HepG2 (cell line): ENCODE measurements at regions not wholly inside any gene's neighbourhood (a gene's known extent, or its start where the extent isn't known, plus 50 kb on each side); places are given as distances from the start of the nearest gene placed in this dataset.
"Not testable (repeated sequence)": the region's sequence is repeated elsewhere in the genome, so short reads cannot be mapped to it uniquely, and the experiment has no call there.

Experiments used
- ATAC-seq: fragments of 200-7000 bp; cut with Tn5 transposase; 3 replicates; pipeline ENCODE4 v1.9.1; 2020; ENCODE audit warnings: mild to moderate bottlenecking, moderate library complexity
- BruUV-seq: library from RNA; stranded (reverse); fragments of 400-500 nt; replicated peaks from 2 replicates; lab custom pipeline; 2021; lab: Mats Ljungman, UMichigan
- CTCF ChIA-PET: fragments of 300-600 bp; formaldehyde crosslinking; extraction: SDS; loops from one replicate; lab custom pipeline; 2021; ENCODE audit warnings: low total read pairs, inconsistent platforms, low intra/inter-chr PET ratio; lab: Yijun Ruan, JAX
- POLR2A ChIA-PET: fragments of 350-600 bp; sonication (Branson Sonifier 250); formaldehyde crosslinking; loops from one replicate; lab custom pipeline; 2020; ENCODE audit warnings: antibody characterized with exemption, inconsistent platforms; lab: Yijun Ruan, JAX
- DNase-seq: peaks from one replicate; pipeline ENCODE4 v3.0.0-alpha.2; 2015; ENCODE audit warnings: low spot score
- FAIRE-seq: peaks from 3 replicates; lab custom pipeline; 2011; peaks lifted over from hg19 to GRCh38; lab: Jason Lieb, UNC
- H2AFZ ChIP-seq: one replicate; pipeline ENCODE4 v1.6.1; 2011; ENCODE audit warnings: low read length, inconsistent platforms
- H3K27ac ChIP-seq: fragments of 300-600 bp; 3 replicates; pipeline ENCODE4 v1.8.0; 2011; ENCODE audit warnings: mixed run types, mild to moderate bottlenecking, mixed read lengths, low read length, inconsistent platforms; ENCODE audit not compliant: insufficient read depth; ENCODE audit errors: extremely low read length
- H3K27me3 ChIP-seq, 2 experiments: fragments of 200-600 bp in 1 of 2; 2 replicates in 1 of 2; 3 replicates in 1 of 2; pipeline versions ENCODE4 v1.6.0 to v1.8.0; 2011; ENCODE audit warnings: low read length in 2 of 2, mild to moderate bottlenecking in 2 of 2, moderate library complexity in 2 of 2, inconsistent platforms in 1 of 2; ENCODE audit not compliant: insufficient read depth in 2 of 2, control insufficient read depth in 1 of 2
- H3K36me3 ChIP-seq, 2 experiments: fragments of 200-600 bp in 1 of 2; replicated peaks in 1 of 2; 2 replicates in 1 of 2; 3 replicates in 1 of 2; pipeline versions ENCODE4 v1.5.1 to v1.8.0; 2011; ENCODE audit warnings: low read length in 2 of 2, inconsistent platforms in 1 of 2; ENCODE audit not compliant: insufficient read depth in 2 of 2, control insufficient read depth in 1 of 2
- H3K4me1 ChIP-seq: 2 replicates; pipeline ENCODE4 v1.5.1; 2012; ENCODE audit warnings: low read length, inconsistent platforms; ENCODE audit not compliant: insufficient read depth
- H3K4me2 ChIP-seq: 2 replicates; pipeline ENCODE4 v1.6.0; 2011; ENCODE audit warnings: low read depth, low read length, inconsistent platforms
- H3K4me3 ChIP-seq, 3 experiments: fragments of 200-600 bp in 1 of 3; sonication (generic), shearing (Covaris generic) in 1 of 3; replicated peaks in 1 of 3; 2 replicates each; pipeline ENCODE4 v1.5.1; 2011 to 2016; ENCODE audit warnings: low read length in 3 of 3, inconsistent platforms in 2 of 3, low read depth in 2 of 3, mild to moderate bottlenecking in 2 of 3, control low read depth in 1 of 3, mixed read lengths in 1 of 3; ENCODE audit not compliant: insufficient read depth in 1 of 3
- H3K79me2 ChIP-seq: one replicate; pipeline ENCODE4 v1.6.1; 2011; ENCODE audit warnings: low read length, inconsistent platforms; ENCODE audit not compliant: insufficient read depth
- H3K9ac ChIP-seq: 2 replicates; pipeline ENCODE4 v1.6.0; 2011; ENCODE audit warnings: mild to moderate bottlenecking, low read depth, low read length, inconsistent platforms; ENCODE audit not compliant: insufficient read depth
- H3K9me3 ChIP-seq: 2 replicates; pipeline ENCODE4 v1.5.1; 2012; ENCODE audit warnings: mild to moderate bottlenecking, low read length
- H4K20me1 ChIP-seq: 2 replicates; pipeline ENCODE4 v1.6.0; 2011; ENCODE audit warnings: inconsistent platforms, mild to moderate bottlenecking, low read length, moderate library complexity; ENCODE audit not compliant: insufficient read depth
- MATR3 ChIP-seq: sonication (generic); formaldehyde crosslinking; IDR thresholded peaks from 2 replicates; pipeline ENCODE4 v1.4.0; 2020; ENCODE audit warnings: missing genetic modification reagents
- TEAD2 ChIP-seq: sonication (generic); formaldehyde crosslinking; IDR thresholded peaks from 2 replicates; pipeline ENCODE4 v1.9.0; 2021; ENCODE audit warnings: missing genetic modification reagents
- ZFP36L2 ChIP-seq: sonication (generic); formaldehyde crosslinking; IDR thresholded peaks from 2 replicates; pipeline ENCODE4 v1.4.0; 2020; ENCODE audit warnings: missing genetic modification reagents
- ZNF136 ChIP-seq: sonication (generic); formaldehyde crosslinking; IDR thresholded peaks from 2 replicates; pipeline ENCODE4 v1.8.1; 2022; ENCODE audit warnings: low read depth, mild to moderate bottlenecking, moderate library complexity, missing genetic modification reagents
- ZNF263 ChIP-seq: sonication (generic); formaldehyde crosslinking; IDR thresholded peaks from 2 replicates; pipeline ENCODE4 v1.4.0; 2020; ENCODE audit warnings: missing genetic modification reagents
- ZNF839 ChIP-seq: sonication (generic); formaldehyde crosslinking; IDR thresholded peaks from 2 replicates; pipeline ENCODE4 v1.4.0; 2020; ENCODE audit warnings: missing genetic modification reagents, mild to moderate bottlenecking, borderline replicate concordance
- WGBS: methylation state at CpG from one replicate; pipeline ENCODE4 v1.1.6; 2017; ENCODE audit warnings: low lambda C conversion rate; 5-methylcytosine and 5-hydroxymethylcytosine counted together
- in situ Hi-C: cut with HindIII; loops from 2 replicates; pipeline ENCODE4 v1.10.0; 2017; ENCODE audit warnings: low pct_unique_long_range_greater_than_20kb; ENCODE audit not compliant: extremely low pct_ligation_motif_present
- intact Hi-C: fragments of 100-400 bp; cut with micrococcal nuclease; formaldehyde crosslinking; loops from one replicate; pipeline ENCODE4 v1.10.0; 2022; ENCODE audit not compliant: unreplicated experiment
- TF ChIP-seq, protein P1 (sequence below): sonication (generic); formaldehyde crosslinking; IDR thresholded peaks from 2 replicates; pipeline ENCODE4 v1.4.0; 2020; ENCODE audit warnings: missing genetic modification reagents

DNA sequence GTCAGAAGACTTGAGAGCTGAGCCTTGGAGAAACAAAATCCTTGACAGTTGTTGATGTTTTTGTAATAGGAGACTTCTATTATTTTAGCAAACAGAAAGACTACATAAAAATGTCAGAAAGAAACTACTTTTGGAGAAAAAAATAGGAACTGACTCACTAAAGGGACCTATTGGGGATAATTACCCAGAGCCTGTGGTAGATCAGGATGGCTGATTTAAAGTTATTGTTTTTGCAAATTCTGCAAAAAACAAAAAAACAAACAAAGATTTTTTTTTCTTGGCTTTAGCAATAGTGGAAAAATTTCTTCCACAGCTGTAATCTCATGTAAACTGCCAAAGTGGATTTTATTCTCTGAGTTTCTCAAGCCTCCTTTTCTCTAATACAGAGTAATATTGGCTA, 101.5 kb upstream of the SATB1 start:
- ChIA-PET CTCF (no interaction called here), POLR2A (no interaction called here)
- H3K9ac ChIP-seq, result no peak overlapping the region
- H3K4me1 ChIP-seq, result no peaks in the 10 kb centered on the region
- no peaks in the 10 kb centered on the region for H3K36me3 ChIP-seq
- ATAC-seq, result no peak
- no peaks in the 10 kb centered on the region for H3K27me3 ChIP-seq
- H3K79me2 ChIP-seq, result no peaks in the 10 kb centered on the region
- no peak for DNase-seq
- intact Hi-C loops, result no loop called here
- H4K20me1 ChIP-seq, result no peaks in the 10 kb centered on the region
- no peak overlapping the region for H3K27ac ChIP-seq
- H3K4me3 ChIP-seq, result no peak overlapping the region
- in situ Hi-C loops, result no loop called here
- H2AFZ ChIP-seq, result no peak overlapping the region
- H3K9me3 ChIP-seq, result peaks cover 20% of the 10 kb centered on the region
- no peak for TF ChIP-seq ZNF136 (CRISPR knock-in tag)
- no peak for TF ChIP-seq TEAD2 (CRISPR knock-in tag)
- no peak for TF ChIP-seq ZNF263 (CRISPR knock-in tag)
- TF ChIP-seq ZFP36L2 (CRISPR knock-in tag), result no peak
- TF ChIP-seq ZNF839, result no peak
- TF ChIP-seq, protein P1, sequence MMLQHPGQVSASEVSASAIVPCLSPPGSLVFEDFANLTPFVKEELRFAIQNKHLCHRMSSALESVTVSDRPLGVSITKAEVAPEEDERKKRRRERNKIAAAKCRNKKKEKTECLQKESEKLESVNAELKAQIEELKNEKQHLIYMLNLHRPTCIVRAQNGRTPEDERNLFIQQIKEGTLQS (CRISPR knock-in tag), result no peak
- no peak for TF ChIP-seq MATR3
- TF ChIP-seq, all 625 proteins: peak for 0
- H3K4me2 ChIP-seq, result no peak overlapping the region
- BruUV-seq, result no TSS peak
- FAIRE-seq, result no peak

DNA sequence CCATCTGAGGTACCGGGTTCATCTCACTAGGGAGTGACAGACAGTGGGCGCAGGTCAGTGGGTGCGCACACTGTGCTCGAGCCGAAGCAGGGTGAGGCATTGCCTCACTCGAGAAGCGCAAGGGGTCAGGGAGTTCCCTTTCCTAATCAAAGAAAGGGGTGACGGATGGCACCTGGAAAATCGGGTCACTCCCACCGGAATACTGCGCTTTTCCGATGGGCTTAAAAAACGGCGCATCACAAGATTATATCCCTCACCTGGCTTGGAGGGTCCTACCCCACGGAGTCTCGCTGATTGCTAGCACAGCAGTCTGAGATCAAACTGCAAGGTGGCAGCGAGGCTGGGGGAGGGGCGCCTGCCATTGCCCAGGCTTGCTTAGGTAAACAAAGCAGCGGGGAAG, 91.0 kb upstream of the SATB1 start:
- H3K9ac ChIP-seq, in situ Hi-C loops, H3K27ac ChIP-seq, POLR2A ChIA-PET, CTCF ChIA-PET, H3K4me1 ChIP-seq, H3K27me3 ChIP-seq, H2AFZ ChIP-seq, H3K4me3 ChIP-seq, FAIRE-seq, H3K9me3 ChIP-seq, intact Hi-C loops, H4K20me1 ChIP-seq, DNase-seq, H3K4me2 ChIP-seq, H3K79me2 ChIP-seq, BruUV-seq, H3K36me3 ChIP-seq, ATAC-seq: not testable (repeated sequence)
- WGBS, result 71% methylated on average over 14 of the region's 19 CpGs
